ENCODE measurements at regions not wholly inside any gene's neighbourhood (a gene's known extent, or its start where the extent isn't known, plus 50 kb on each side); places are given as distances from the start of the nearest gene placed in this dataset.

- no peak overlapping the region for H3K27ac ChIP-seq
- no peaks in the 10 kb centered on the region for H3K36me3 ChIP-seq (ENCODE audit: insufficient read depth, low read length)
- no peak overlapping the region for H3K4me3 ChIP-seq
- no peak overlapping the region for H3K9ac ChIP-seq (ENCODE audit: insufficient read length)
- TF ChIP-seq EZH2 (IDR thresholded peaks at IDR 0.05) (no peak), FOXP2 (optimal IDR thresholded peaks at IDR 0.05; ENCODE audit: control extremely low read depth, extremely low read length, insufficient read depth) (no peak), POLR2AphosphoS5 (IDR thresholded peaks at IDR 0.05; ENCODE audit: borderline replicate concordance, low read depth, low read length) (no peak)
- DNase-seq (ENCODE audit: low read depth, low spot score), result no peak
- H3K9me3 ChIP-seq (ENCODE audit: low read depth, low read length), result no peaks in the 10 kb centered on the region
Observed at GRCh38 chr11:119845305-119845704, 116.3 kb upstream of the NECTIN1 start.

DNA sequence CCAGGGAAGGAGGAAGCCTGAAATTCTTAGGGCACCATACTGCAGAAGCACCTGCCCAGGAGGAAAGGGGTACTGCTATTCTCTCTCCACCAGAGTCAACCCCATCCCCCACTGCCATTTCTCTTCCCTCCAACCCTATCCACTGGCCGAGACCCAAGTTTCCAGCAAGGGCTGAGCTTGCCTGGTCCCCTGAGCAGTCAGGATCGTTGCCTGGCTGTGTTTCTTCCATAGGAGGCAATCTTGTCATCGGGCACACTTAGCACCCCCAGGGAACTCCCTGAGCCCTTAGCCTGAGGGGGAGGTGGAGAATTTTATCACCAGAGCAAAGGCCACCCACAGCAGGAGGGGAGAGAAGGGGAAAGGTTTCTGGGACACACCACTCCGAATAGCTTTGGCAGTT lies 115.8 kb upstream of the NECTIN1 start:
- DNase-seq (ENCODE audit: low read depth, low spot score), result no peak
- no peak overlapping the region for H3K27ac ChIP-seq
- H3K36me3 ChIP-seq (ENCODE audit: insufficient read depth, low read length), result no peaks in the 10 kb centered on the region
- H3K9me3 ChIP-seq (ENCODE audit: low read depth, low read length), result no peaks in the 10 kb centered on the region
- H3K9ac ChIP-seq (ENCODE audit: insufficient read length), result no peak overlapping the region
- no peak overlapping the region for H3K4me3 ChIP-seq
- no peak for TF ChIP-seq EZH2 (IDR thresholded peaks at IDR 0.05)
- TF ChIP-seq POLR2AphosphoS5 (IDR thresholded peaks at IDR 0.05; ENCODE audit: borderline replicate concordance, low read depth, low read length), result no peak

- Histone ChIP-seq H3K36me3 (ENCODE audit: insufficient read depth, low read length) (no peaks in the 10 kb centered on the region), H3K9ac (ENCODE audit: insufficient read length) (no peak overlapping the region), H3K4me3 (no peak overlapping the region), H3K27ac (no peak overlapping the region), H3K9me3 (ENCODE audit: low read depth, low read length) (no peaks in the 10 kb centered on the region)
- no peak for DNase-seq (ENCODE audit: low read depth, low spot score)
- TF ChIP-seq POLR2AphosphoS5 (IDR thresholded peaks at IDR 0.05; ENCODE audit: borderline replicate concordance, low read depth, low read length) (no peak), EZH2 (IDR thresholded peaks at IDR 0.05) (no peak), FOXP2 (optimal IDR thresholded peaks at IDR 0.05; ENCODE audit: control extremely low read depth, extremely low read length, insufficient read depth) (no peak)
Observed at GRCh38 chr11:119843877-119844276, 114.9 kb upstream of the NECTIN1 start.

DNA sequence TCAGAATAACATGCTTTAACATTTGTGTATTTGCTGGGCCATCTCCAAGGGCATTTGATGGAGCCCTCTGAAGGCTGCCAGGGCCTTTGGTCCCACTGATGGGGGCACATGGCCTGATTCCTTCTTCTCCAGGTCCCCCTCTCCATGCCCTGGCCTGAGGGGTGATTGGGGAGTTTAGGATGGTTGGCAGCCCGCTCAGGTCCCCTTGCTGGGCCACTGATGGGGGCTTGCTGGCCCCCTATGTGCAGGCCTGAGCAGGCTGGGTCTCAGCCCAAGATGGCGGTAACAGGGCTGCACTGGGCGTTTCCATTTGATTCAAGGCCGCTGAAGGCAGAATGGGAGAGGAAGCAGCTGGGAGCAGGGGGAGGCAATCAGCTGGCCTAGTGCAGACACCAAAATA lies 113.7 kb upstream of the NECTIN1 start:
- Histone ChIP-seq H3K36me3 (ENCODE audit: insufficient read depth, low read length) (no peaks in the 10 kb centered on the region), H3K9me3 (ENCODE audit: low read depth, low read length) (no peaks in the 10 kb centered on the region), H3K4me3 (no peak overlapping the region), H3K9ac (ENCODE audit: insufficient read length) (no peak overlapping the region), H3K27ac (no peak overlapping the region)
- no peak for DNase-seq (ENCODE audit: low read depth, low spot score)
- TF ChIP-seq EZH2 (IDR thresholded peaks at IDR 0.05), result no peak
- no peak for TF ChIP-seq POLR2AphosphoS5 (IDR thresholded peaks at IDR 0.05; ENCODE audit: borderline replicate concordance, low read depth, low read length)
- no peak for TF ChIP-seq FOXP2 (optimal IDR thresholded peaks at IDR 0.05; ENCODE audit: control extremely low read depth, extremely low read length, insufficient read depth)

- no peak overlapping the region for H3K4me3 ChIP-seq
- TF ChIP-seq POLR2AphosphoS5 (IDR thresholded peaks at IDR 0.05; ENCODE audit: borderline replicate concordance, low read depth, low read length), result no peak
- H3K9ac ChIP-seq (ENCODE audit: insufficient read length), result no peak overlapping the region
- no peak for DNase-seq (ENCODE audit: low read depth, low spot score)
- H3K27ac ChIP-seq, result no peak overlapping the region
- H3K36me3 ChIP-seq (ENCODE audit: insufficient read depth, low read length), result no peaks in the 10 kb centered on the region
- H3K9me3 ChIP-seq (ENCODE audit: low read depth, low read length), result no peaks in the 10 kb centered on the region
Observed at GRCh38 chr11:119839476-119840133, 110.6 kb upstream of the NECTIN1 start.

DNA sequence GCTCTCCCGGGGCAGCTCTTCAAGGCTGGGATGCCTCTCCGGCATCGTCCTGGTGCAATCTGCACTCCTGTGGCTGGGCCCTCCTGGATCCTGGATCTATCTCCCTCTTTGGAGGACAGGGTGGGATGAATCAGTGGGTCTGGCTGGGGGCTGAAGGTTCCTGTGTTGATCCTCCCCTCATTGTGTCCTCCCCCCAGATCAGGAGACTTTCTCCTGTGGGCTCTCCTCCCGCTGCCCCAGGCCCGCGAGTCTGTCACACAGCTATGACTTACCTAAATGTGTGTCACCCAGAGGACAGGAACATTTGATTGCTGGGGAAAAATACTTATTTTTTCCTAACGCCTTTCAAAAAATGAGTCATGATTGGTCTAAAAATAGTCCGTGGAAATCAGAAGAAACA lies 106.8 kb upstream of the NECTIN1 start:
- H3K36me3 ChIP-seq (ENCODE audit: insufficient read depth, low read length), result no peaks in the 10 kb centered on the region
- no peak for DNase-seq (ENCODE audit: low read depth, low spot score)
- no peaks in the 10 kb centered on the region for H3K9me3 ChIP-seq (ENCODE audit: low read depth, low read length)
- no peak overlapping the region for H3K4me3 ChIP-seq
- H3K9ac ChIP-seq (ENCODE audit: insufficient read length), result no peak overlapping the region
- TF ChIP-seq EZH2 (IDR thresholded peaks at IDR 0.05) (no peak), POLR2AphosphoS5 (IDR thresholded peaks at IDR 0.05; ENCODE audit: borderline replicate concordance, low read depth, low read length) (no peak), FOXP2 (optimal IDR thresholded peaks at IDR 0.05; ENCODE audit: control extremely low read depth, extremely low read length, insufficient read depth) (no peak)
- no peak overlapping the region for H3K27ac ChIP-seq

DNA sequence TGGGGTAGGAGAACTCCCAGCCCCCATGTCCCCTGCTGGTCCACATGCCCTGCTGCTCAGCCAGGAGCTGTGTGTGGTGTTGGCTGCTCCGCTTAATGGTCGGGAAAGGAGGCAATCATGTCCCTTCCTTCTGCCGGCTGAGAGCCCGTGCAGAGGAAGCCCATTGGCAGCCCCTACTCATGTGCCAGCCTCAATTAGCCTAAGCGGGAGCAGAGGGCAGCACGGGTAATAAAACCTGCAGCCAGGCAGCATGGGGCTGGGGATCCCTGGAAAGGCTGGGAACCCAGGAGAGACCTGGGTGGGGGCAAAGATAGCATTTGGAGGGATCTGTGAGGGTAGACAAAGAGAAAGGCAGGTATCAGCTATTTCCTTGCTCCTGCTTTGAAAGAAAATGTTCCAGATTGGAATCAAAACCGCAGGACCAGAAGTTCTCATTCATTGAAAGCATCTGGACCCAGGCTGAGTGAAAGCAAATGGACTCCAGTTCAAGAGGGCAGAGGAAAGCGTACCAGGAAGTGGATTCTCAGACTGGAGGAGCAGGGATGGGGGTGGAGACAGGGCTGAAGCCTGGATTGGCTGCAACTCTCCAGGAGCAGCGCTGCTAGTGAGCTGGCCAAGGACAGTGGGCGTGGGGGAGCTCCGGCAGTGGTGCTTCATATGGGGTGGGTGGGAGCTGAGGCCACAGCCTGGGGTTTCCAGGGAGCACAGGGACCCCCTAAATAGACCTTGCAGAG lies 103.4 kb upstream of the NECTIN1 start:
- no peak for DNase-seq (ENCODE audit: low read depth, low spot score)
- TF ChIP-seq EZH2 (IDR thresholded peaks at IDR 0.05) (no peak), FOXP2 (optimal IDR thresholded peaks at IDR 0.05; ENCODE audit: control extremely low read depth, extremely low read length, insufficient read depth) (no peak), POLR2AphosphoS5 (IDR thresholded peaks at IDR 0.05; ENCODE audit: borderline replicate concordance, low read depth, low read length) (no peak)
- no peak overlapping the region for H3K27ac ChIP-seq
- H3K9ac ChIP-seq (ENCODE audit: insufficient read length), result no peak overlapping the region
- no peaks in the 10 kb centered on the region for H3K36me3 ChIP-seq (ENCODE audit: insufficient read depth, low read length)
- no peaks in the 10 kb centered on the region for H3K9me3 ChIP-seq (ENCODE audit: low read depth, low read length)
- H3K4me3 ChIP-seq, result no peak overlapping the region

DNA sequence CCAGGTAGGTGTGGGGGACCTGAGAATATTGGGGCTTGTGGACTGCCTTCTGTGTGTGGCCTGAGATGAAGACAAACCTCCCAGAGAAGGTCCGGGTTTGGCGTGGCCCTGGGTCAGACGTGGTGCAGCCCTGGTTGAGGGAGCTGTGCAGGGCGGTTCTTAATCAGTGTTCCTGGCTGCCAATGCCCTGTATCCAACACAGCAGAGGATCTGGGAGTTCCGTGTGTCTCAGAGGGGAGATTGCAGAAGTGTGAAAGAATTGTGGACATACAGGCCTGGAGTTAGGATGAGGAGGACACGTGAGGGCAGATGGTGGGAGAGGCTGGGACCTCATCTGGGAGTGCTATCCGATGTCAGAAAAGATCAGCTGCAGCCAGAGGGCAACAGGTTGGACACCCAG lies 102.0 kb upstream of the NECTIN1 start:
- H3K4me3 ChIP-seq, result no peak overlapping the region
- H3K9ac ChIP-seq (ENCODE audit: insufficient read length), result no peak overlapping the region
- no peak for TF ChIP-seq FOXP2 (optimal IDR thresholded peaks at IDR 0.05; ENCODE audit: control extremely low read depth, extremely low read length, insufficient read depth)
- no peak for TF ChIP-seq EZH2 (IDR thresholded peaks at IDR 0.05)
- no peak for TF ChIP-seq POLR2AphosphoS5 (IDR thresholded peaks at IDR 0.05; ENCODE audit: borderline replicate concordance, low read depth, low read length)
- no peaks in the 10 kb centered on the region for H3K9me3 ChIP-seq (ENCODE audit: low read depth, low read length)
- no peak overlapping the region for H3K27ac ChIP-seq
- DNase-seq (ENCODE audit: low read depth, low spot score), result no peak
- no peaks in the 10 kb centered on the region for H3K36me3 ChIP-seq (ENCODE audit: insufficient read depth, low read length)

- DNase-seq (ENCODE audit: low read depth, low spot score), result no peak
- no peak overlapping the region for H3K4me3 ChIP-seq
- no peaks in the 10 kb centered on the region for H3K36me3 ChIP-seq (ENCODE audit: insufficient read depth, low read length)
- no peak overlapping the region for H3K27ac ChIP-seq
- TF ChIP-seq FOXP2 (optimal IDR thresholded peaks at IDR 0.05; ENCODE audit: control extremely low read depth, extremely low read length, insufficient read depth) (no peak), EZH2 (IDR thresholded peaks at IDR 0.05) (no peak), POLR2AphosphoS5 (IDR thresholded peaks at IDR 0.05; ENCODE audit: borderline replicate concordance, low read depth, low read length) (no peak)
- H3K9ac ChIP-seq (ENCODE audit: insufficient read length), result no peak overlapping the region
- no peaks in the 10 kb centered on the region for H3K9me3 ChIP-seq (ENCODE audit: low read depth, low read length)
Observed at GRCh38 chr11:119830400-119830799, 101.4 kb upstream of the NECTIN1 start.

Data from SK-N-MC (cell line).